Fibroblast of lung (primary cell): ENCODE measurements at regions not wholly inside any gene's neighbourhood (a gene's known extent, or its start where the extent isn't known, plus 50 kb on each side); places are given as distances from the start of the nearest gene placed in this dataset.
"Not testable (repeated sequence)": the region's sequence is repeated elsewhere in the genome, so short reads cannot be mapped to it uniquely, and the experiment has no call there.

ENCODE experiments used
- DNase-seq, 2 donors: peaks; one replicate each; pipeline versions ENCODE4 v3.0.0 to v3.0.0-alpha.2; 2010; ENCODE audit warnings: low read depth in 2 of 2
- H2AFZ ChIP-seq: 2 replicates; pipeline ENCODE4 v1.5.1; 2012; ENCODE audit warnings: low read length, control low read depth, inconsistent platforms
- H3K27ac ChIP-seq: 2 replicates; pipeline ENCODE4 v1.5.1; 2011; ENCODE audit warnings: low read length, control low read depth; ENCODE audit not compliant: insufficient read depth
- H3K27me3 ChIP-seq: 2 replicates; pipeline ENCODE4 v1.5.1; 2011; ENCODE audit warnings: mild to moderate bottlenecking, low read length; ENCODE audit not compliant: control insufficient read depth, insufficient read depth
- H3K36me3 ChIP-seq: 2 replicates; pipeline ENCODE4 v1.5.1; 2011; ENCODE audit warnings: low read length; ENCODE audit not compliant: control insufficient read depth, insufficient read depth
- H3K4me1 ChIP-seq: 2 replicates; pipeline ENCODE4 v1.5.1; 2011; ENCODE audit warnings: low read length; ENCODE audit not compliant: control insufficient read depth, insufficient read depth; ENCODE audit errors: extremely low read depth
- H3K4me2 ChIP-seq: 2 replicates; pipeline ENCODE4 v1.5.1; 2011; ENCODE audit warnings: low read length, control low read depth; ENCODE audit not compliant: insufficient read depth; ENCODE audit errors: extremely low read depth
- H3K4me3 ChIP-seq, 4 experiments: fragments of 200-600 bp in 1 of 4; sonication (generic) in 1 of 4; replicated peaks in 1 of 4; 2 replicates each; pipeline ENCODE4 v1.5.1; 2011 to 2016; ENCODE audit warnings: low read length in 4 of 4, low read depth in 3 of 4, mild to moderate bottlenecking in 3 of 4, control low read depth in 2 of 4, inconsistent platforms in 1 of 4, mixed read lengths in 1 of 4; ENCODE audit not compliant: insufficient read depth in 1 of 4; ENCODE audit errors: control extremely low read depth in 1 of 4
- H3K79me2 ChIP-seq: 2 replicates; pipeline ENCODE4 v1.5.1; 2012; ENCODE audit warnings: mild to moderate bottlenecking, low read length, inconsistent platforms; ENCODE audit not compliant: control insufficient read depth, insufficient read depth
- H3K9ac ChIP-seq: 2 replicates; pipeline ENCODE4 v1.5.1; 2011; ENCODE audit warnings: mild to moderate bottlenecking, low read length, control low read depth; ENCODE audit not compliant: insufficient read depth
- H3K9me3 ChIP-seq: 2 replicates; pipeline ENCODE4 v1.5.1; 2012; ENCODE audit warnings: low read depth, low read length; ENCODE audit not compliant: control insufficient read depth, insufficient read depth
- H4K20me1 ChIP-seq: 2 replicates; pipeline ENCODE4 v1.5.1; 2011; ENCODE audit warnings: low read length; ENCODE audit not compliant: control insufficient read depth, insufficient read depth; ENCODE audit errors: extremely low read depth
- CTCF ChIP-seq, 2 donors: IDR thresholded peaks in 1 of 2; conservative IDR thresholded peaks in 1 of 2; 1 replicate in 1 of 2; 2 replicates in 1 of 2; pipeline ENCODE4 v1.5.1; 2011 to 2012; ENCODE audit warnings: low read length in 2 of 2, control low read depth in 1 of 2, inconsistent platforms in 1 of 2, low read depth in 1 of 2, mild to moderate bottlenecking in 1 of 2
- EZH2 ChIP-seq: IDR thresholded peaks from 2 replicates; pipeline ENCODE4 v1.5.1; 2012; ENCODE audit warnings: low read length, control low read depth, mild to moderate bottlenecking; ENCODE audit errors: missing control alignments

GRCh38 chr9:99663856-99664255 is 157.8 kb upstream of the NR4A3 start:
- Histone ChIP-seq H3K4me3 (no peak overlapping the region), H3K27me3 (no peaks in the 10 kb centered on the region), H3K27ac (no peak overlapping the region), H4K20me1 (no peaks in the 10 kb centered on the region), H3K4me1 (no peaks in the 10 kb centered on the region), H2AFZ (no peak overlapping the region), H3K79me2 (no peaks in the 10 kb centered on the region), H3K36me3 (no peaks in the 10 kb centered on the region), H3K9ac (no peak overlapping the region), H3K9me3 (no peaks in the 10 kb centered on the region), H3K4me2 (no peak overlapping the region)
- DNase-seq = no peak
- TF ChIP-seq CTCF (conservative IDR thresholded peaks at IDR 0.05 in 1 of 2, IDR thresholded peaks at IDR 0.05 in 1 of 2; ENCODE audit: low read depth in 1 of 2, low read length in 2 of 2) (no peak), EZH2 (no peak)

GRCh38 chr9:99666571-99666970 is 155.1 kb upstream of the NR4A3 start:
- DNase-seq = peak in 1 of 2 donors; percentile 4
- no peak overlapping the region for H3K27ac ChIP-seq
- H3K4me3 ChIP-seq = no peak overlapping the region
- no peak overlapping the region for H2AFZ ChIP-seq
- H3K27me3 ChIP-seq = no peaks in the 10 kb centered on the region
- H3K79me2 ChIP-seq = no peaks in the 10 kb centered on the region
- no peak overlapping the region for H3K9ac ChIP-seq
- H3K36me3 ChIP-seq = no peaks in the 10 kb centered on the region
- H3K9me3 ChIP-seq = no peaks in the 10 kb centered on the region
- no peaks in the 10 kb centered on the region for H3K4me1 ChIP-seq
- H4K20me1 ChIP-seq = no peaks in the 10 kb centered on the region
- no peak overlapping the region for H3K4me2 ChIP-seq
- TF ChIP-seq EZH2 (no peak), CTCF (conservative IDR thresholded peaks at IDR 0.05 in 1 of 2, IDR thresholded peaks at IDR 0.05 in 1 of 2; ENCODE audit: low read depth in 1 of 2, low read length in 2 of 2) (no peak)

GRCh38 chr9:99670886-99671285 is 150.8 kb upstream of the NR4A3 start:
- not testable (repeated sequence) for H4K20me1 ChIP-seq, H3K9me3 ChIP-seq, H3K79me2 ChIP-seq, H3K9ac ChIP-seq, H3K4me3 ChIP-seq, H3K4me1 ChIP-seq, DNase-seq, H3K36me3 ChIP-seq, H3K27ac ChIP-seq, H2AFZ ChIP-seq, H3K27me3 ChIP-seq, H3K4me2 ChIP-seq

GRCh38 chr9:99677281-99677680 is 144.4 kb upstream of the NR4A3 start:
- DNase-seq = peak; percentile 24 to 50
- no peak overlapping the region for H2AFZ ChIP-seq

More at GRCh38 chr9:99677281-99677680, 144.4 kb upstream of the NR4A3 start:
- H3K9me3 ChIP-seq = no peaks in the 10 kb centered on the region
- H3K4me2 ChIP-seq = no peak overlapping the region
- H3K4me3 ChIP-seq = no peak overlapping the region
- no peaks in the 10 kb centered on the region for H3K79me2 ChIP-seq
- H3K27me3 ChIP-seq = no peaks in the 10 kb centered on the region
- H4K20me1 ChIP-seq = no peaks in the 10 kb centered on the region
- no peaks in the 10 kb centered on the region for H3K36me3 ChIP-seq
- no peak overlapping the region for H3K27ac ChIP-seq
- H3K9ac ChIP-seq = no peak overlapping the region
- no peak for TF ChIP-seq EZH2
- TF ChIP-seq CTCF (conservative IDR thresholded peaks at IDR 0.05 in 1 of 2, IDR thresholded peaks at IDR 0.05 in 1 of 2; ENCODE audit: low read depth in 1 of 2, low read length in 2 of 2) = no peak
- peaks cover 9% of the 10 kb centered on the region for H3K4me1 ChIP-seq
